HepG2 (cell line): ENCODE measurements at regions not wholly inside any gene's neighbourhood (a gene's known extent, or its start where the extent isn't known, plus 50 kb on each side); places are given as distances from the start of the nearest gene placed in this dataset.

Experiments
- ATAC-seq: fragments of 200-7000 bp; cut with Tn5 transposase; 3 replicates; pipeline ENCODE4 v1.9.1; 2020; ENCODE audit warnings: mild to moderate bottlenecking, moderate library complexity
- BruUV-seq: library from RNA; stranded (reverse); fragments of 400-500 nt; replicated peaks from 2 replicates; lab custom pipeline; 2021; lab: Mats Ljungman, UMichigan
- CTCF ChIA-PET: fragments of 300-600 bp; formaldehyde crosslinking; extraction: SDS; loops from one replicate; lab custom pipeline; 2021; ENCODE audit warnings: low total read pairs, inconsistent platforms, low intra/inter-chr PET ratio; lab: Yijun Ruan, JAX
- POLR2A ChIA-PET: fragments of 350-600 bp; sonication (Branson Sonifier 250); formaldehyde crosslinking; loops from one replicate; lab custom pipeline; 2020; ENCODE audit warnings: antibody characterized with exemption, inconsistent platforms; lab: Yijun Ruan, JAX
- DNase-seq: peaks from one replicate; pipeline ENCODE4 v3.0.0-alpha.2; 2015; ENCODE audit warnings: low spot score
- FAIRE-seq: peaks from 3 replicates; lab custom pipeline; 2011; peaks lifted over from hg19 to GRCh38; lab: Jason Lieb, UNC
- H2AFZ ChIP-seq: one replicate; pipeline ENCODE4 v1.6.1; 2011; ENCODE audit warnings: low read length, inconsistent platforms
- H3K27ac ChIP-seq: fragments of 300-600 bp; 3 replicates; pipeline ENCODE4 v1.8.0; 2011; ENCODE audit warnings: mixed run types, mild to moderate bottlenecking, mixed read lengths, low read length, inconsistent platforms; ENCODE audit not compliant: insufficient read depth; ENCODE audit errors: extremely low read length
- H3K27me3 ChIP-seq, 2 experiments: fragments of 200-600 bp in 1 of 2; 2 replicates in 1 of 2; 3 replicates in 1 of 2; pipeline versions ENCODE4 v1.6.0 to v1.8.0; 2011; ENCODE audit warnings: low read length in 2 of 2, mild to moderate bottlenecking in 2 of 2, moderate library complexity in 2 of 2, inconsistent platforms in 1 of 2; ENCODE audit not compliant: insufficient read depth in 2 of 2, control insufficient read depth in 1 of 2
- H3K36me3 ChIP-seq, 2 experiments: fragments of 200-600 bp in 1 of 2; replicated peaks in 1 of 2; 2 replicates in 1 of 2; 3 replicates in 1 of 2; pipeline versions ENCODE4 v1.5.1 to v1.8.0; 2011; ENCODE audit warnings: low read length in 2 of 2, inconsistent platforms in 1 of 2; ENCODE audit not compliant: insufficient read depth in 2 of 2, control insufficient read depth in 1 of 2
- H3K4me1 ChIP-seq: 2 replicates; pipeline ENCODE4 v1.5.1; 2012; ENCODE audit warnings: low read length, inconsistent platforms; ENCODE audit not compliant: insufficient read depth
- H3K4me2 ChIP-seq: 2 replicates; pipeline ENCODE4 v1.6.0; 2011; ENCODE audit warnings: low read depth, low read length, inconsistent platforms
- H3K4me3 ChIP-seq, 3 experiments: fragments of 200-600 bp in 1 of 3; sonication (generic), shearing (Covaris generic) in 1 of 3; replicated peaks in 1 of 3; 2 replicates each; pipeline ENCODE4 v1.5.1; 2011 to 2016; ENCODE audit warnings: low read length in 3 of 3, inconsistent platforms in 2 of 3, low read depth in 2 of 3, mild to moderate bottlenecking in 2 of 3, control low read depth in 1 of 3, mixed read lengths in 1 of 3; ENCODE audit not compliant: insufficient read depth in 1 of 3
- H3K79me2 ChIP-seq: one replicate; pipeline ENCODE4 v1.6.1; 2011; ENCODE audit warnings: low read length, inconsistent platforms; ENCODE audit not compliant: insufficient read depth
- H3K9ac ChIP-seq: 2 replicates; pipeline ENCODE4 v1.6.0; 2011; ENCODE audit warnings: mild to moderate bottlenecking, low read depth, low read length, inconsistent platforms; ENCODE audit not compliant: insufficient read depth
- H3K9me3 ChIP-seq: 2 replicates; pipeline ENCODE4 v1.5.1; 2012; ENCODE audit warnings: mild to moderate bottlenecking, low read length
- H4K20me1 ChIP-seq: 2 replicates; pipeline ENCODE4 v1.6.0; 2011; ENCODE audit warnings: inconsistent platforms, mild to moderate bottlenecking, low read length, moderate library complexity; ENCODE audit not compliant: insufficient read depth
- CEBPB ChIP-seq: IDR thresholded peaks from 2 replicates; pipeline ENCODE4 v1.6.1; 2011; ENCODE audit warnings: low read depth, low read length, improper control_type of control experiment, borderline replicate concordance
- EEA1 ChIP-seq: sonication (generic); formaldehyde crosslinking; IDR thresholded peaks from 2 replicates; pipeline ENCODE4 v1.5.1; 2020; ENCODE audit warnings: mild to moderate bottlenecking, missing genetic modification reagents, borderline replicate concordance
- NAIF1 ChIP-seq: sonication (generic); formaldehyde crosslinking; IDR thresholded peaks from 2 replicates; pipeline ENCODE4 v1.5.0; 2020; ENCODE audit warnings: mild to moderate bottlenecking, missing genetic modification reagents, borderline replicate concordance
- THYN1 ChIP-seq: sonication (generic); formaldehyde crosslinking; IDR thresholded peaks from 2 replicates; pipeline ENCODE4 v1.8.1; 2023; ENCODE audit warnings: low read depth, mild to moderate bottlenecking, moderate library complexity, missing genetic modification reagents, borderline replicate concordance
- ZEB1 ChIP-seq: IDR thresholded peaks from 2 replicates; pipeline ENCODE4 v1.6.1; 2012; ENCODE audit warnings: mild to moderate bottlenecking, low read depth, inconsistent platforms; ENCODE audit not compliant: insufficient replicate concordance
- ZKSCAN1 ChIP-seq: fragments of 150-350 bp; IDR thresholded peaks from 2 replicates; pipeline ENCODE4 v1.6.1; 2014; ENCODE audit warnings: low read length
- ZNF484 ChIP-seq: sonication (generic); formaldehyde crosslinking; IDR thresholded peaks from 2 replicates; pipeline ENCODE4 v1.5.1; 2020; ENCODE audit warnings: mild to moderate bottlenecking, low read depth, missing genetic modification reagents, borderline replicate concordance
- ZNF629 ChIP-seq: sonication (generic); formaldehyde crosslinking; conservative IDR thresholded peaks from 2 replicates; pipeline ENCODE4 v1.5.0; 2020; ENCODE audit warnings: missing genetic modification reagents
- ZNF839 ChIP-seq: sonication (generic); formaldehyde crosslinking; IDR thresholded peaks from 2 replicates; pipeline ENCODE4 v1.4.0; 2020; ENCODE audit warnings: missing genetic modification reagents, mild to moderate bottlenecking, borderline replicate concordance
- WGBS: methylation state at CpG from one replicate; pipeline ENCODE4 v1.1.6; 2017; ENCODE audit warnings: low lambda C conversion rate; 5-methylcytosine and 5-hydroxymethylcytosine counted together
- in situ Hi-C: cut with HindIII; loops from 2 replicates; pipeline ENCODE4 v1.10.0; 2017; ENCODE audit warnings: low pct_unique_long_range_greater_than_20kb; ENCODE audit not compliant: extremely low pct_ligation_motif_present
- intact Hi-C: fragments of 100-400 bp; cut with micrococcal nuclease; formaldehyde crosslinking; loops from one replicate; pipeline ENCODE4 v1.10.0; 2022; ENCODE audit not compliant: unreplicated experiment
- TF ChIP-seq, protein P1 (sequence below): sonication (generic); formaldehyde crosslinking; IDR thresholded peaks from 2 replicates; pipeline ENCODE4 v1.4.0; 2020; ENCODE audit warnings: mild to moderate bottlenecking, missing genetic modification reagents
- TF ChIP-seq, protein P2 (sequence below): sonication (generic); formaldehyde crosslinking; IDR thresholded peaks from 2 replicates; pipeline ENCODE4 v1.5.0; 2020; ENCODE audit warnings: mild to moderate bottlenecking, low read depth, missing genetic modification reagents, borderline replicate concordance

DNA sequence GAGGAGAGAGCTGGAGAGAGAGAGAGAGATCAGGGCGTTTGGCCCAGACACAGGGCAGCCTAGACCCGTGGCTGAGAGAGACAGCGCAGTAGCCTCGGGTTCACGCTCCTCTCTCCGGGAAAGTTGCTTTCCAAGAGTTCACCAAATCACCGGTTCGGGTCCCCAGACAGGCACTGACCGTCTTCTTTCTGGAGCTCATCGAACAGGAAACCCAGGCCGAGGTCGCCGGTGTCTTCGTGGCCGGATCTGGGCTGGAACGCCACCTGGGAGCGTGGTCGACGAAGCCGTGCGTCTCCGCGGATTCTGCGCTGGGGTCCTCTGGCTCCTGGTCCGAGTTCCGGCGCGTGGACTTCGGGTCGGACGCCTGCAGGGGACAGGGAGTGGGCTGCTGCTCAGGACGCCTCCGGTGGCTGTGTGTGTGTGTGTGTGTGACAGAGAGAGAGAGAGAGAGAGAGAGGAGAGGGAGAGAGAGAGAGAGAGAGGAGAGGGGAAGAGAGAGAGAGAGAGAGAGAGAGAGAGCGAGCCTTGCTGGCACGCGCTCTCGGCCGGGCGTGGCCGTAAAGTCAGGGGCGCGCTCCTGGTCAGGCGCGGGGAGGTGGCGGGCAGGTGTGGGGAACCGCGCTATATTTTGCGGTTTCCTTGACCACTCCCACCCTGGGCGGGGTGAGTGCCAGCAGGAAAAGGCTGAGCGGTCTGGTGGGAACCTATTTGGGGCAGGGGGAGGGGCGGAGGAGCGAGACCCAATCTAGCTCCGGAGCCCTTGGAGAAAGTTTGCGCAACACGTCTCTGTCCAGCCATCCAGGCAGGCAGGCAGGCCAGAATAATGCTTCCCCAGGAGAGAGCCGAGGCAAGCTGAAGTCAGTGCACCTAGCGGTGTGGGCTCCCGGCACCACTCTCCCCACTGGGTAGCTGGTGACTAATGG is 62.1 kb downstream of the RHOXF2B start:
- peaks cover 0 to 10% of the 10 kb centered on the region in 2 experiments; a peak in 1 of 5 replicates for H3K27me3 ChIP-seq
- H3K9me3 ChIP-seq: no peaks in the 10 kb centered on the region
- H3K9ac ChIP-seq: no peak overlapping the region
- TF ChIP-seq EEA1 (no peak), CEBPB (peak; percentile 21; the same call in 1 of the 2 replicates), ZNF484 (CRISPR knock-in tag) (no peak)
- no peak overlapping the region; a peak in 1 of 6 replicates for H3K4me3 ChIP-seq
- H3K27ac ChIP-seq: no peak overlapping the region
- BruUV-seq: no TSS peak
- CTCF ChIA-PET: no interaction called here
- H3K36me3 ChIP-seq: no peaks in the 10 kb centered on the region
- no peak overlapping the region for H2AFZ ChIP-seq
- no peak for FAIRE-seq
- 14% methylated on average over 22 of the region's 58 CpGs for WGBS
- ATAC-seq: peak; percentile 39; the same call in 1 of the 3 replicates
- POLR2A ChIA-PET: no interaction called here
- in situ Hi-C loops: no loop called here
- H3K4me2 ChIP-seq: peak overlapping the region; percentile 27; the same call in 1 of the 2 replicates
- no peak for DNase-seq
- no peaks in the 10 kb centered on the region for H3K4me1 ChIP-seq
- H4K20me1 ChIP-seq: no peaks in the 10 kb centered on the region
- no peaks in the 10 kb centered on the region for H3K79me2 ChIP-seq
- intact Hi-C loops: no loop called here

DNA sequence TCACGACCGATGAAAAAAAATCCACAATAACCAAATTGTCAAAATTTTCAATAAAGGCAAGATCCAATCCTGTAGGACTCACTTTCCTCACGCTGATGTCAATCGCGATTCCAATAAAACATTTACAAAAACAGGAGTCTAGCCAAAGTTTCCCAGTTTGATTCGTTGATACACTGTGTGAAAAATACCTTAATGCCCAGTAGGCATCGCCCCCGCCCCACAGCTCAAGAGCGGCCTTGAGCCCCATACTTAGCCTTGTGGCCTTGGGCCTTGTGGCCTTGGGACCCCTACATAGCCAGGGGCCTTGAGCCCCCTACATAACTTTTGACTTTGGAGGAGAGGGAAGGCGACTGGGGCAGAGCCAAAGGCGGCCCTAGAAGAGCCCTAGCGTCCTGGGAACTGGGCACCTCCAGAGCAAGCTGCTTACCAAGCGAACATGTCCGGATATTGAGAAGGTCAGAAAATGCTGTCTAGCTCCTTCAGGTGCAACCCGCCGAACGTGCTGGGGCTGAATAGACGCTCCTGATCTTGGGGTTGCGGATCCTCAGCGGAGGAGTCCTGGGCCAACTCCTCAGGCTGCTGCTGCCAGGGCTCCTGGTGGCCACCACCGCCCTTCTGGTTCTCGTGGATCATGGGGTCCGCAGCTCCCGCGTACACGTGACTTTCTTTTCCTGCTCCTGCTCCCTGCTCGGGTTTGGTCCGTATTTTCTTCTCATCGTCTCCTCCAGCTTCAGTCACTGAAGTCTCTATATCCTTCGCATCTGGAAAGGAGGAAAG is 62.9 kb downstream of the RHOXF2B start:
- H3K4me1 ChIP-seq: no peaks in the 10 kb centered on the region
- CTCF ChIA-PET: no interaction called here
- no peak overlapping the region for H3K4me2 ChIP-seq
- no peak for ATAC-seq
- no peak overlapping the region for H2AFZ ChIP-seq
- no peak for DNase-seq
- H4K20me1 ChIP-seq: no peaks in the 10 kb centered on the region
- no peak overlapping the region for H3K27ac ChIP-seq
- in situ Hi-C loops (no loop called here), intact Hi-C loops (no loop called here)
- WGBS: 34% methylated on average over 12 of the region's 30 CpGs
- no peaks in the 10 kb centered on the region for H3K9me3 ChIP-seq
- H3K27me3 ChIP-seq: peaks cover 0 to 10% of the 10 kb centered on the region in 2 experiments; a peak in 1 of 5 replicates
- no peaks in the 10 kb centered on the region for H3K79me2 ChIP-seq
- BruUV-seq: no TSS peak
- FAIRE-seq: no peak
- no peak overlapping the region for H3K9ac ChIP-seq
- H3K36me3 ChIP-seq: no peaks in the 10 kb centered on the region
- POLR2A ChIA-PET: no interaction called here
- H3K4me3 ChIP-seq: no peak overlapping the region
- TF ChIP-seq, protein P1, sequence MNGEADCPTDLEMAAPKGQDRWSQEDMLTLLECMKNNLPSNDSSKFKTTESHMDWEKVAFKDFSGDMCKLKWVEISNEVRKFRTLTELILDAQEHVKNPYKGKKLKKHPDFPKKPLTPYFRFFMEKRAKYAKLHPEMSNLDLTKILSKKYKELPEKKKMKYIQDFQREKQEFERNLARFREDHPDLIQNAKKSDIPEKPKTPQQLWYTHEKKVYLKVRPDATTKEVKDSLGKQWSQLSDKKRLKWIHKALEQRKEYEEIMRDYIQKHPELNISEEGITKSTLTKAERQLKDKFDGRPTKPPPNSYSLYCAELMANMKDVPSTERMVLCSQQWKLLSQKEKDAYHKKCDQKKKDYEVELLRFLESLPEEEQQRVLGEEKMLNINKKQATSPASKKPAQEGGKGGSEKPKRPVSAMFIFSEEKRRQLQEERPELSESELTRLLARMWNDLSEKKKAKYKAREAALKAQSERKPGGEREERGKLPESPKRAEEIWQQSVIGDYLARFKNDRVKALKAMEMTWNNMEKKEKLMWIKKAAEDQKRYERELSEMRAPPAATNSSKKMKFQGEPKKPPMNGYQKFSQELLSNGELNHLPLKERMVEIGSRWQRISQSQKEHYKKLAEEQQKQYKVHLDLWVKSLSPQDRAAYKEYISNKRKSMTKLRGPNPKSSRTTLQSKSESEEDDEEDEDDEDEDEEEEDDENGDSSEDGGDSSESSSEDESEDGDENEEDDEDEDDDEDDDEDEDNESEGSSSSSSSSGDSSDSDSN (CRISPR knock-in tag): no peak
- TF ChIP-seq ZNF629 (CRISPR knock-in tag) (no peak), THYN1 (no peak), ZKSCAN1 (no peak), ZEB1 (no peak), ZNF839 (CRISPR knock-in tag) (no peak), NAIF1 (CRISPR knock-in tag) (no peak)
- TF ChIP-seq, protein P2, sequence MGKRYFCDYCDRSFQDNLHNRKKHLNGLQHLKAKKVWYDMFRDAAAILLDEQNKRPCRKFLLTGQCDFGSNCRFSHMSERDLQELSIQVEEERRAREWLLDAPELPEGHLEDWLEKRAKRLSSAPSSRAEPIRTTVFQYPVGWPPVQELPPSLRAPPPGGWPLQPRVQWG: no peak
